Activated CD4-positive, alpha-beta T cell treated with anti-CD3 and anti-CD28 coated beads, Interleukin-2, amount 10 ng/mL, durations not matched to agents 7 days and 5 days (primary cell): ENCODE measurements at regions not wholly inside any gene's neighbourhood (a gene's known extent, or its start where the extent isn't known, plus 50 kb on each side); places are given as distances from the start of the nearest gene placed in this dataset.

ENCODE experiments used
- CTCF ChIA-PET: fragments of 350-600 bp; sonication (Branson Sonifier 250); formaldehyde crosslinking; loops from one replicate; lab custom pipeline; 2021; ENCODE audit warnings: antibody characterized with exemption; lab: Charles Lee
- POLR2A ChIA-PET: fragments of 350-600 bp; sonication (Branson Sonifier 250); formaldehyde crosslinking; loops from one replicate; lab custom pipeline; 2021; ENCODE audit warnings: antibody characterized with exemption; lab: Charles Lee
- DNase-seq: peaks from one replicate; pipeline ENCODE4 v3.0.0-alpha.2; 2020
- H3K27ac Mint-ChIP-seq: one replicate; pipeline ENCODE4 v1.8.0; 2021; ENCODE audit warnings: mild to moderate bottlenecking, moderate library complexity, mixed read lengths
- H3K27me3 Mint-ChIP-seq: one replicate; pipeline ENCODE4 v1.8.0; 2021; ENCODE audit warnings: mixed read lengths
- H3K36me3 Mint-ChIP-seq: one replicate; pipeline ENCODE4 v1.8.0; 2021; ENCODE audit warnings: low read depth, mixed read lengths
- H3K4me1 Mint-ChIP-seq: one replicate; pipeline ENCODE4 v1.8.0; 2021; ENCODE audit warnings: mixed read lengths
- H3K4me3 Mint-ChIP-seq: one replicate; pipeline ENCODE4 v1.8.0; 2021; ENCODE audit warnings: mild to moderate bottlenecking, moderate library complexity, mixed read lengths
- H3K9me3 Mint-ChIP-seq: one replicate; pipeline ENCODE4 v1.8.0; 2021; ENCODE audit warnings: mixed read lengths

GRCh38 chr16:85376292-85377095, 236.6 kb upstream of the GSE1 start:
- no peak for DNase-seq
- Mint-ChIP-seq H3K4me3 (no peak overlapping the region), H3K27ac (no peak overlapping the region), H3K36me3 (no peaks in the 10 kb centered on the region), H3K9me3 (no peaks in the 10 kb centered on the region), H3K27me3 (peaks cover 3% of the 10 kb centered on the region), H3K4me1 (peaks cover 12% of the 10 kb centered on the region)
- POLR2A ChIA-PET, result no interaction called here
- CTCF ChIA-PET, result no interaction called here

- H3K36me3 Mint-ChIP-seq, result no peaks in the 10 kb centered on the region
- peaks cover 3% of the 10 kb centered on the region for H3K27me3 Mint-ChIP-seq
- DNase-seq, result no peak
- ChIA-PET POLR2A (no interaction called here), CTCF (no interaction called here)
- no peak overlapping the region for H3K27ac Mint-ChIP-seq
- no peaks in the 10 kb centered on the region for H3K9me3 Mint-ChIP-seq
- no peak overlapping the region for H3K4me3 Mint-ChIP-seq
- H3K4me1 Mint-ChIP-seq, result peaks cover 9% of the 10 kb centered on the region
Observed at GRCh38 chr16:85377388-85378144, 235.6 kb upstream of the GSE1 start.

- Mint-ChIP-seq H3K4me1 (peaks cover 2% of the 10 kb centered on the region), H3K27me3 (peaks cover 3% of the 10 kb centered on the region), H3K27ac (no peak overlapping the region)
Observed at GRCh38 chr16:85378145-85379040, 234.7 kb upstream of the GSE1 start.

GRCh38 chr16:85379041-85380001, 233.8 kb upstream of the GSE1 start:
- Mint-ChIP-seq H3K27me3 (peaks cover 3% of the 10 kb centered on the region), H3K4me1 (peaks cover 2% of the 10 kb centered on the region), H3K27ac (no peak overlapping the region), H3K9me3 (peaks cover 3% of the 10 kb centered on the region), H3K4me3 (no peak overlapping the region), H3K36me3 (no peaks in the 10 kb centered on the region)
- DNase-seq, result no peak
- ChIA-PET CTCF (interaction anchor here (1.0 kb wide), 2 partner anchors 10 to 32 kb away, joined by 3 read pairs; no protein-coding TSS in a partner anchor), POLR2A (no interaction called here)

More at GRCh38 chr16:85378145-85379040, 234.7 kb upstream of the GSE1 start:
- ChIA-PET POLR2A (no interaction called here), CTCF (interaction anchor here (1.0 kb wide), 1 partner anchor 31 kb away, joined by 3 read pairs; no protein-coding TSS in a partner anchor)
- Mint-ChIP-seq H3K4me3 (no peak overlapping the region), H3K9me3 (peaks cover 3% of the 10 kb centered on the region), H3K36me3 (no peaks in the 10 kb centered on the region)
- DNase-seq, result no peak

- Mint-ChIP-seq H3K4me3 (no peak overlapping the region), H3K27me3 (peaks cover 3% of the 10 kb centered on the region), H3K4me1 (peaks cover 2% of the 10 kb centered on the region), H3K36me3 (no peaks in the 10 kb centered on the region), H3K27ac (no peak overlapping the region), H3K9me3 (peaks cover 3% of the 10 kb centered on the region)
- ChIA-PET CTCF (interaction anchor here (0.9 to 1.0 kb wide), 2 partner anchors 9 kb away, joined by 3 read pairs; no protein-coding TSS in a partner anchor), POLR2A (no interaction called here)
- no peak for DNase-seq
Observed at GRCh38 chr16:85380002-85380395, 233.1 kb upstream of the GSE1 start.

- Mint-ChIP-seq H3K4me1 (peaks cover 2% of the 10 kb centered on the region), H3K9me3 (peaks cover 3% of the 10 kb centered on the region), H3K27me3 (peaks cover 3% of the 10 kb centered on the region), H3K27ac (no peak overlapping the region), H3K36me3 (no peaks in the 10 kb centered on the region), H3K4me3 (no peak overlapping the region)
- ChIA-PET CTCF (interaction anchor here (0.6 to 0.9 kb wide), 2 partner anchors 10 to 165 kb away, joined by 3 read pairs; no protein-coding TSS in a partner anchor), POLR2A (no interaction called here)
- no peak for DNase-seq
Observed at GRCh38 chr16:85380905-85381737, 232.0 kb upstream of the GSE1 start.

- ChIA-PET CTCF (no interaction called here), POLR2A (no interaction called here)
- Mint-ChIP-seq H3K9me3 (peaks cover 3% of the 10 kb centered on the region), H3K4me1 (peaks cover 2% of the 10 kb centered on the region), H3K27ac (no peak overlapping the region), H3K36me3 (no peaks in the 10 kb centered on the region), H3K27me3 (peaks cover 3% of the 10 kb centered on the region), H3K4me3 (no peak overlapping the region)
- DNase-seq, result no peak
Observed at GRCh38 chr16:85381738-85382592, 231.2 kb upstream of the GSE1 start.

- POLR2A ChIA-PET, result no interaction called here
- no peaks in the 10 kb centered on the region for H3K4me1 Mint-ChIP-seq
- no peak for DNase-seq
- no peaks in the 10 kb centered on the region for H3K36me3 Mint-ChIP-seq
- H3K27ac Mint-ChIP-seq, result no peak overlapping the region
- H3K4me3 Mint-ChIP-seq, result no peak overlapping the region
- H3K27me3 Mint-ChIP-seq, result no peaks in the 10 kb centered on the region
- CTCF ChIA-PET, result no interaction called here
- peaks cover 3% of the 10 kb centered on the region for H3K9me3 Mint-ChIP-seq
Observed at GRCh38 chr16:85382717-85383118, 230.4 kb upstream of the GSE1 start.

- ChIA-PET POLR2A (no interaction called here), CTCF (no interaction called here)
- no peak overlapping the region for H3K27ac Mint-ChIP-seq
Observed at GRCh38 chr16:85383836-85384832, 229.0 kb upstream of the GSE1 start.

More at GRCh38 chr16:85383836-85384832, 229.0 kb upstream of the GSE1 start:
- DNase-seq, result no peak
- H3K4me1 Mint-ChIP-seq, result no peaks in the 10 kb centered on the region
- H3K9me3 Mint-ChIP-seq, result peaks cover 3% of the 10 kb centered on the region
- no peaks in the 10 kb centered on the region for H3K36me3 Mint-ChIP-seq
- no peak overlapping the region for H3K4me3 Mint-ChIP-seq
- no peaks in the 10 kb centered on the region for H3K27me3 Mint-ChIP-seq
